Ramos (cell line): ENCODE measurements at regions not wholly inside any gene's neighbourhood (a gene's known extent, or its start where the extent isn't known, plus 50 kb on each side); places are given as distances from the start of the nearest gene placed in this dataset.

ENCODE experiments used
- in situ Hi-C: fragments of 300-500 bp; cut with MboI; formaldehyde crosslinking; loops from one replicate; pipeline ENCODE4 v1.14.3; 2022; ENCODE audit warnings: low sequenced_read_pairs; ENCODE audit not compliant: unreplicated experiment

DNA sequence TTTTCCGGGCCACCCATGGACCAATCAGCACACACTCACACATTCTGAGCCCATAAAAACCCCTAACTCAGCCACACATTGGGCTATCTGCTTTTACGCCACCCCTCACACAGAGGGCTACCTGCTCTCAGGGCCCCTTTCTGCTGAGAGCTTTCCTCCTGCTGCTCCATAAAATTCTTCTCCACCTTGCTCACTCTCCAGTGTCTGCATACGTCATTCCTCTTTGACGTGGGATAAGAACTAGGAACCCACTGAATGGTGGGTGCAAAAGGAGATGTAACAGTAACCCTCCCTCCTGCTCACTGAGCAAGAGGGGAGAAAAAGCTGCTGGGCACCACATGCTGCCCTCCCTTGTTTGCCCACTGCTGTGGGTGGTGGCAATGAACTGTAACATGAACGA lies 596.7 kb upstream of the TMEM132C start:
- in situ Hi-C loops = no loop called here

DNA sequence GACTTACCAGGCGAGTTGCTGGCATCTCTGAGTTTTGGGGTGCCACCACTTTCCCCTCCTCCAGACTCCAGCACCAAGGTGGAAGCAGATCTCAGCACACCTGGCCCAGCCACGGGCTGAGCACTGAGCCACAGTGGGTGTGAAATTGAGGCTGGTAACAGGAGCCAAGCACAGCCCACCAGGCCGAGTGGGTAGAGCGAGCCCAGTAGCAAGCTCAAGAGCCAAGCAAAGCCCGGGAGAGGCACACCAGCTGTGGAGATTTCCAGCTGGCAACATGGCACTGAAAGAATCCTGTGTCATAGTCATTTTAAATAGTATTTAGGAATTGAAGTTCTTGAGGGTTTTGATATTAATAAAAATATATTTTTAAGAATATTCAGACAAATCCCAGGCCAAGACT lies 596.2 kb upstream of the TMEM132C start:
- in situ Hi-C loops = no loop called here

DNA sequence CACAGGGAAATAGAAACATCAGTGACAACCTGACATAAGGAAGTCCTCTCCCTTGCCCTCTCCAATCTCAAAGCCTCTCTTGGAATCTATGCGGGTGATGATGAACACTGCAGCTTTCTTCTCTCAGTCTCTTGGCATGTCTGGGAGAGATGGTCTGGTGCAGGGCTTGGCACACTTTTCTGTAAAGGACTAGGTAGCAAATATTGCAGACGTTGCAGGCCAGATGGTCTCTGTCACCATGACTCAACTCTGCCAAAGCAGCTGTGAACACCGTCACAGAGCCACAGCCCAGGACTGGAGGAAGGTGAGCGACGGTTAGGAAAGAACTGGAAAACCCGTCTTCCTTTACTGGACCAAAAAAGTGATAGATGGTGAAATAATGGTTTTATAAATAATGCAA lies 591.0 kb upstream of the TMEM132C start:
- in situ Hi-C loops = no loop called here

DNA sequence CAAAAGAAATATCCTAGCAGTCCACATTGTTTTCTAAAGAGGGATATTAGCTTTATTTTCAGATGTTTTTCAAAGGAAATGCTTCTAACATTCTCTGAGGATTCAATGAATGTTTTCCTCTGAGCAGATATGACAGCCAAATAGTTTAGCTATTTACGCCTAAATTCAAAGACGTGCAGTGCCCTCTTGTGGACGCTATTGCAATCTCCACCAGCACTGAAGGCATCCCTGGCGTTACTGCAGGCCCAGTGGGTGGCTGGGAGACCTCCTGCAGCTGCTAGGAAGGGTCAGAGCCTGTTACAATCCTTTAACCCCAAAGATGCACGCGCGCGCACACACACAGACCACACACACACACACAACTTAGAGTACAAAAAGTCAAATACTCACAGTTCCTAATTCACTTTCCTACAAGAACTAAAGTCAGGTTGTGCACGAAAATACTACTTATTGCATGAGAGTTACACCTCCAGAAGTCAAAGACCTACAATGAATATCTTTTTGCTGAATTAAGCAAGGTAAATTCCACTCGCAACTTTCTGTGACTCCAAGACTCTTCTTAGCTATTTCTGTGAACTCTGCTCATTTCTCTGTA lies 589.3 kb upstream of the TMEM132C start:
- in situ Hi-C loops = no loop called here

DNA sequence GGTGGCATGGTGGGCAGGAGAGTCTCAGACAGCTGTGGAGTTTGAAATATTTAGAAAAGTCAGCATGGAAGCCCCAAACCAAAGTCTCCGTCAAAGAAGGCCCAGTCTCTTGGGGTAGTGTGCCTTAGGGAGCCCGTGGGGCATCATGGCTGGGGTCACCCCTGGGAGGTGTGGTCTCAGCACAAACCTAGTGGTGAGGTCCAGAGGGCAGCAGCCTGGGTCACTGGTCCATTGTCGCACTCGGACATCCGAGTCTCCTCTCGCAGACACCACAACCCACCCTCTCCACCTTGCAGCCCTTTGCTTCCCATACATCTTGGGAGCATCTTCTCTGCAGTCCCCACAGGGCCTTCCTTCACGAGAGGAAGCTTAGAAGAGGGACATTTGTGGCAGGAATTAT lies 588.0 kb upstream of the TMEM132C start:
- in situ Hi-C loops = no loop called here

DNA sequence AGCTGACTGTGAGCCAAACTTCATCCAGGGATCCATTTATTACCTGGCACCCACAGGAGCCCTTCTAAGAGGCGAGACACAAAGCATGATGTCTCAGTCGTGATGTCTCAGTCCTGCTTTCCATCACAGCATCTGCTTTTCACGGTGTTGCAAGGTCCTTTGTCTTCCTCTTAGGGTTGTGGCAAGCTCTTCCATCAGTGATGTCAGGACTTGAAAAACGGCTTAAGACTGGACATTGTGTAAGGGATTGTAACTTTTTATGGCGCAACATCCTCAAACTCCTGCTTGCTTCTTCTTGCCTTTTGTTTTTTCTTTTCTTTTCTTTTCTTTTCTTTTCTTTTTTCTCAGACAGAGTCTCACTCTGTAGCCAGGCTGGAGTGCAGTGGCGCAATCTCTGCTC lies 586.5 kb upstream of the TMEM132C start:
- in situ Hi-C loops = no loop called here

DNA sequence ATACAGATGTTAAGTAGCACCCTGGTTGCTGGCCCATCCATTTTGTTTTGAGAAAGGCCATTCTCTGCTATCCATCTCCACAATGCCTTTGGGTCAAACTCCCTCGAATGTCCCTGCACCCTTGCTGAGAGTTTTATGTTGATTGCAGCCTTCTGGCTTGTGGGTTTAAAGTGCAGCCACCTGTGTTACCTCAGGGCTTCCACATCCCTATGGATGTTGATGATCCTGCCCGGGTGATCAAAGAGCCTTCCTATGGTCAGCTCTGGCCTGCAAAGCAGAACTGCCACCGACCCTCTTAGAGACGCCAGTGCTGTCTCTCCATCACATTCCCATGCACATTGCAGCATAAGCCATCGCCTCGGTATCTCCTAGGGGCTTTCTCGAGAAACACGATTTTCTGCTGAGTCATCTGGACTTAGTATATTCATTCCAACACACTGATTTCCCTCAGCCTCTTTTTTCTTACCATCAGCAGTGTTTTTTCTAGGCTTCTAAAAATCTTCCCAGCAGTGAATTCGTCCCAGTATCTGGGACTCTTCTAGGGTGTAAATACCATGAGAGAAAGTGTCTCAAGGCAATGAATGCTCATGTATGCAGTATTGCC lies 585.7 kb upstream of the TMEM132C start:
- in situ Hi-C loops = no loop called here

DNA sequence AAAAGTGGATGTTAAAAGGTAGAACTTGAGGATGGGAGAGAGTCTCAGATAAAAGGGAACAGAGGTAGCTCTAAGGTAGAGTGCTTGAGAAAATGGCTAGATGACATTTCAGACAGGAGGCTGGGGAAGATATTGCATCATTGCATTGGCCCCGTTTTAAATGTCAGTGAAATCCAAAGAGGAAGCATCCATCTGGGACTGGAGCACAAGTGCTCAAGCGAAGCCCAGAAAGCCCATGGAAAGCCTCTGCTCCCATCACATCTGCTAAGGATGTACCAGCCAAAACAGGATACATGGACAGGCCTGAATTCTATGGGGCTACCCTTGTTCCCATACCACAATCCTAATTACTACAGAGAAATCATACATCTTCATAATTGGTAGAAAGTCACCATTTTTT lies 581.5 kb upstream of the TMEM132C start:
- in situ Hi-C loops = no loop called here

DNA sequence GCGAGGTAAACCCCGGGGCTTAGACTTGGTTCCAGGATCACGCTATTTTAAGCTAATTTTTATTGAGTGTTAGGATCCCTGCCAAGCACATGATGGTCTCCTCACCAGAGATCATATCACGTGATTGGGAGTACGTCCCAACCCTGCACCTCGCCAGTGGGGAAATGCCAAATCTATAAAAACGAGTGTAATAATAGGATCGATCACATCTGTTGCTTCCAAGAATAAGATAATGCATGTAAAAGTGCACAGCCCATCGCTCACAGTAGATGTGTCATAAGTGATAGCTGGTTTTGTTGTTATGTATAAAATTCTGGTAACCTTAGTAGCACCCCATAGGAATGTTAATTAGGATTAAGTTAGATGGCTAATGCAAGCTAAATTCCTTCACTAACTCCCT lies 581.0 kb upstream of the TMEM132C start:
- in situ Hi-C loops = no loop called here

DNA sequence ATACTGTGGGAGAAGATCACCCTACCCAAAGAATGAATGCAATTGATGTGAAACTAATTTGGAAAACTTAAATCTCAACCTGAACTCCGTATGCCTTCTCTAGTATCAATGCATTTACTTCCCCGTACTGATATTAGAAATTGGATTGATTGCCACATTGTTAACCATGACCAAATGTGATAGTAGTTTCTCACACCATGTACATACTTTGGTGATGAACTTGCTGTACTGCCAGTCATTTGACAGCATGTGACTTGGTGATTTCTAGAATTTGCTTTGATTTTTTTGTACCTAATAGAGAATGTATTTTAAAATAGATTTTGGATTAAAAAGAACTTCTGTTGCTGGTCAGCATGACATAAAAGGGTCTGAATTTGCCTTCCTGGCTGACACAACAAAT lies 579.8 kb upstream of the TMEM132C start:
- in situ Hi-C loops = no loop called here

DNA sequence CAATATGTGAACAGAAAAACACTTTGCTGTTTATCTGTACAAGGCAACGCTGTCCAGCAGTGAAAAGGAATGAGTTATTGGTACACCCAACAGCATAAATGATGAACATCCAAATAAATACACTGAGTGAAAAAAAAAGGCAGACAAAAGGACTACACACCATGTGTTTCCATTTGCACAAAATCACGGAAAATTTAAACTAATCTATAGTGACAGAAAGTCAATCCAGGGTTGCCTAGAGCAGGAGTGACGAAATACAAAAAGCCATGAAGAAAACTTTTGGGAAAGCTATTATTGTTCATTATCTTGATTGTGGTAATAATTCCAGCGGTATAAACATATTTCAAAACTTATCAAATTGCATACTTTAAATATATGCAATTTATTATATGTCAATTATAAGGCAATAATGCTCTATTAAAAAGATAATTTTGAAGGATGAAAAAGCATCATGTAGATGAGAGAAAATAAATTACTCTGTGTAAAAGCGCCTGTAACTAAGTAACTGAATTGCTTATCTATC lies 578.0 kb upstream of the TMEM132C start:
- in situ Hi-C loops = no loop called here

DNA sequence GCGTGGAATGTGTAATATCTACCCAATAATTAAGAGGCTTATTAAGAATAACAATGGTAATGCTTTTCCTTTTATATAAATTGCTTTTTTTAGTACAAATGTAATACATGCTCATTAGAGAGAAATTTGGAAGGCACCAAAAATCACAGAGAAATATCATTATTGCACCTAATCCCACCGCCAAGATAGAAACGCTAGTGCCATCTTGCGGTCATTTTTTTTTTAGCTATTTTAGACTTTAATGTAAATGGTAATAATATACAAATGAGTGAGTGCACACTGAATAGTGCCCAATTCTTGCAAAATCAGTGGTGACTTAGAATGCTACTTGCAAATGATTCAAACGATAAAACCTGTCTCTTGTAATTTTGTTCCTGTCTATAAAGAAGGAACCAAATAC lies 576.8 kb upstream of the TMEM132C start:
- in situ Hi-C loops = no loop called here

DNA sequence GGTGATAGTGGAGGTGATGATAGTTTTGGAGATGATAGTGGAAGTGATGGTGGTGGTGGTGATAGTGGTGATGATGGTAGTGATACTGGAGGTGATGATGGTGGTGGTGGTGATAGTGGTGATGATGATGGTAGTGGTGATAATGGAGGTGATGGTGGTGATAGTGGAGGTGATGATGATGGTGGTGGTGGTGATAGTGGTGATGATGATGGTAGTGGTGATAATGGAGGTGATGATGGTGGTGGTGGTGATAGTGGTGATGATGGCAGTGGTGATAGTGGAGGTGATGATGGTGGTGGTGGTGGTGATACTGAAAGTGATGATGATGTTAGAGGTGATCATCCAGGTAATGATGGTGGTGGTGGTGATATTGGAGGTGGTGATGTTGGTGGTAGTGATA lies 570.0 kb upstream of the TMEM132C start:
- in situ Hi-C loops = no loop called here

DNA sequence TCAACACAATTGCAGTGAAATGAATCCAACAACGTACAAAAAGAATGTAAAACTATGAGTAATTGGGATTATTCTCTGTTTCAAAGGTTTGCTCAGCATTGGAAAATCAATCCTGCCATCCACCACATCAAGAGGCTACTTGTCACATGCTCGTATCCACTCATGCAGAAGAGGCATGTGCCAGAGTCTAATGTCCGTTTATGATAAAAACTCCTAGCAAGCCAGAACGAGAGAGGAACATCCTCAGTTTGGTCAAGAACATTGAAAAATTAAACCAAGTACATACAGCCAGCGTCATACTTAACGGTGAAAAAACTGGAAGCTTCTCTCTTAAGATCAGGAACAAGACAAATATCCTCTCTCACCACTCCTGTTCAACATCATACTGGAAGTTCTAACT lies 563.9 kb upstream of the TMEM132C start:
- in situ Hi-C loops = no loop called here

DNA sequence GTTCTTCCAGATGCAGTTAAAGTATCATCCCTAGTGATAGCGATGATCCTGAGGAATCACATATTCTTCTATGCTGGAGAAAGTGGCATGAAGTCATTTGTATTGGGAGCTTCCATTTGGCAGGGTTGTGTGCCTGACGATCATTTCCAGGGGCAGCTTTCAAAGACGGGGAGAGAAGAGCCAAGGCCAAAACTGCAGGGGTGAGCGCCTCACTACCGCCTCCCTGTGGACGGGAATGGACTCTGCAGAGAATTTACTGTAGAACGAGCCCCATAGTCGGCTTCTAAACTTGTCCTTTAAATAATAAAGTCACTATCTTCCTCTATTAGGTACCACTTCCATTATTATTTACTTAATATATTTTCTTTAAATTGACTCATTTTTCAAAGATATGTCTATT lies 555.9 kb upstream of the TMEM132C start:
- in situ Hi-C loops = no loop called here

DNA sequence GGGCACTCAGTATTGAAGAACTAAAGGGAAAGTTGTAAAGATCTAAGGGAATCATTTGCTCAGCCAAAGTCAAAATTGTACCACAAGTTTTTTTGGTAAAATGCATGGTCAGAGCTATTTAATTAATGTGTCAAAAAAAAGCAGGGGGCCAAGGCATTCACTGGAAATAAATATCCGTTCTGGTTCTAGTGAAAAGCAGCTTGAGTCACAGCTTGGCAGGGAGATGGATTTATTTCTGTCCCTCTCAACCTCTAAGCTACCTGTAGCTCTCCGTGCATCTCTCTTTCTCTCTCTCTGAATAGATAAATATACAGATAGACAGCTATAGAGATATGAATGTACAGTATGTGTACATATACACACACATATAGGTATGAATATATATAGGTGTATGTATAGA lies 554.4 kb upstream of the TMEM132C start:
- in situ Hi-C loops = no loop called here

DNA sequence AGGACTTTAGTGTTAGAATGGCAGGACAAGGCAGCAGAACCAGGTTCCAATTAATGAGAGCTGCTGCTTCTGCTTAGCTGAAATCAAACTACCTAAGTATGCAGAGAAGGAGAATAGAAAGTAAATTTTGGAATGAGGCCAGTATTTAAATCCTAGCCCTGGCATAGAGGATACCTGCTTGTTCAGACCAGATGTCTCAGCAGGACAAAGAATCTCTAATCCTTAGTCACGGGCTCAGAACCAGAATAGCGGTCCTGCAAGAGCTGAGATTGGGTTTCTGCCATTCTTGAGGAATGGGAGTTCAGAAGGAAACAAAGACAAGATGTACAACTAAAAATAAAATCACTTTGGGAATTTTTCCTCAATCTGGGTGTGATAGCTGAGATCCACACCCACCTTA lies 550.8 kb upstream of the TMEM132C start:
- in situ Hi-C loops = no loop called here

DNA sequence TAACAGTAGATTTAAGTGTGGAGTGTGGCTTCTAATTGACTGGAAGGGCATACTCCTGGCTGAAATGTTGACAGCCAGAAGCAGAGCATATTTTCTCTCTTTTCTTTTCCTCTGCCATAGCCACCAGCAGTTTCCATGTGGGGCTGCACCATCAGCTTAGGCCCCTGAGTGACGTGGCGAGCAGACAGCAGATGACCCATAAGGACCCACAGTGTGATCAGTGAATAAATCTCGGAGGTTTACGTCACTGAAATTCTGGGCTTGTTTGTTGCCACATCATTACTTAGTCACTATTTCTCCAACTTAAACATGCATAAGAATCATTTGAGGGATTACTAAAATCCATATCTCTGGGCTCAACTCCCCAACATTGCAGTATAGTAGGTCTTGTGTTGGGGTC lies 549.7 kb upstream of the TMEM132C start:
- in situ Hi-C loops = no loop called here

DNA sequence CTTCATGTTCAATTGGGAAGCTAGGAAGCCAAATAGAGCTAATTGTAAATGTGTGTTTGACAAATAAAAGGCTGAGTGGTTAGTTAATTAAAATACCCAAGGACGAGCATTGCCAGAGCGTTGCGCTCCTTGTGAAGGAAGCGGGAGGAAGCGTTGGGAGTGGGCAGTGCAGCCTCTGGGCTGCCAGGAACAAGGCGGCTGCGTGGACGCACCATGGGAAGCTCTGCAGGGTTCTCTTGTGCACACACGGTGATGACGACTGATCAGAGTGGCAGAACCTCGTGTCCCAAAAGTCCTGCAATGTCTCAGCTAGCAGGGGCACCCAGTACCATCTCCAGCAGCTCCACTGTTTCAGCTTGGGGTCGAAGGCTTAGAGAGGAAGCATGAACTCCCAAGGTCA lies 546.6 kb upstream of the TMEM132C start:
- in situ Hi-C loops = no loop called here

DNA sequence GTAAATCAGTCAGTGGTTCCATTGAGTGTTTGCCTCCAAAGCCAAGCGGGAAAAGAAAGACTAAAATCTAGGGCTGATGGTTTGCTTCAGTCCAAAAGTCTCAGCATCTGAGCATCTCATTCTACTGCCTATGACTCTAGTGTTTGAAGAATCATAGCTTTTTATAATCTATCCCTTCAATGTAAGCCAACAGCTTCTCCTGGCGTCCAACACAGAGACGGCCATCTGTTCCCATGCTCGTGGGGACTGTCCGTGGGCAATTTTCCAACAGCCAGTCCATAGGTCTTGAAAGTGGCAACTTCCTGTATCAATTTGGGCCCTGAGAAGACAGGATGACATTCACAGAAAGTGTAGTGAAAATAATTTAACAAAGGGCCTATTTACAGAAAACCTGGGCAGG lies 544.4 kb upstream of the TMEM132C start:
- in situ Hi-C loops = no loop called here

DNA sequence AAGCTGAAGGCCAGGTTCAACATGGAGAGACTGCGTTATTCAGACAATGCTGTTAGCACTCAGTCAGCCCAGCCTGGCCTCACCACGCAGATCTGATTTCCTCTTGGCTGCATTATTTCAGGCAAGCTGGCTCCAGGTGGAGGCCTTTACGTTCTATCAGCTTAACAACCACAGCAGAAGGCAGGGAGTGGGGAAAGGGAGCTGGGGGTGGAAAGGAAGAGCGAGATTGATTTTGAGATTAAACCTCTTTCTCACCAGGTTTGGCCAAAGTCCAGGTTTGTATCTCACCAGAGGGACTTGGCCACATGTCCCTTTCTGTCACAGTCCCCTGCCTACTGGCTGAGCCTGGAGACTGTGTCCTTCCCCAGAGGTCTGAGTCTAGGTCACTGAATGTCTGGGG lies 543.7 kb upstream of the TMEM132C start:
- in situ Hi-C loops = no loop called here

DNA sequence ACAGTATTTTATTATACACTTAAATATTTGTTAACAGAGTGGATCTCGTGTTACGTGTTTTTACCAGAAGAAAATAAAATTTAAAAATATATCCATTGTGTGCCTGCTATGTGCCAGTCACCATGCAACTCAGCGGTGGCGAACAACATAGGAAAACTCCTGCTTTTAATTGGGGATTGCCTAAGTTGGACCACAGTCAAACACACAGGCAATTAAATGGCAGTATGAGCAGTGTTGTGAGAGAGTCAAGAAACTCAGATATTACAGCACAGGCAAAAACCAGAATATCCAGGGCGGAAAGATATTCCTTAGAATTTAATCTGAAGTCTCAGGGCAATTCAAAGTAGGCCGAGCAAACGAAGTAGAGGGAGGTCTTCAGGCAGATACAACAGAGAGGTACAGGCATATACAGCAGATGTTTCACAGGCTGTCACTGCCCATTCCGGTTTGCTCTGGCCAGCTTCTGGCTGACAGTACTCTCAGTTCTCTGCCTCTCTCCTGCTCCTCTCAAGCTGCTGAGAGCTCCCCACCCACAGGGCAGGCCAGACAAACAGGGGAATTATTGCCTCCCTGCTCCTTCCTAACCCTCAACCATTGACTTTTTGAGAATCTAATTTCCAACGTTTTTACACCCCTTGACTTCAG lies 540.2 kb upstream of the TMEM132C start:
- in situ Hi-C loops = no loop called here
